HG02588 (cell line): ENCODE measurements at regions not wholly inside any gene's neighbourhood (a gene's known extent, or its start where the extent isn't known, plus 50 kb on each side); places are given as distances from the start of the nearest gene placed in this dataset.

ENCODE experiments used
- ATAC-seq: cut with Tn5 transposase; IDR thresholded peaks from one replicate; pipeline ENCODE4 v1.9.1; 2021; ENCODE audit warnings: mild to moderate bottlenecking, moderate library complexity; ENCODE audit not compliant: unreplicated experiment

DNA sequence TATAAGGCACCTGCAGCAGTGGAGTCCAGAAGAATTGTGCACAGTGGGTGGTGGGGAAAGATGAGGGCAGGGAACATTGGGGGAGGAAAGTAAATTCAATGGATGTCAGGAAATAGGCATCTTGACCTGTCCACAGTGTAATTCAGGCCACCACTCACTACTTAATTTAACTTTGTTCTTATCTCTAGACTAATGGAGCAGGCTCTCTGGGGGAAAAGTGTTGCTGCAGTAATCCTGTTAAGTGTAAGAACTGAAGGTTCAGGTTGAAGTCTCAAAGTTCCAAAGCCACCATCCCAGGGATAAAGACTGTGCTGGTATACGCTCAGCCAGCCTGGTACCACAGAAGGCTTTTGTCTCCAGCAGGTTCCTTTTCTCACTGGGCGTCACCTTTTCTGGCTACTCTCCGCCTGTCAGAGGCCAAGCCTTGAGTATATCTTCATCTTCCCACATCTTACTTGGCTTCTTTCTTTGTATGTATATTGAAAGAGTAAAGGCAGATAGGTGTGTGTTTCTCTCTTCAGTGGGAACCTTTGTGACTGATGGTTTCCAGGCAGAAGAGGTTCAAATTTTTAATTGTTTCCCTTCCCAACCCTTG lies 150.9 kb upstream of the DMRT1 start:
- no peak for ATAC-seq

DNA sequence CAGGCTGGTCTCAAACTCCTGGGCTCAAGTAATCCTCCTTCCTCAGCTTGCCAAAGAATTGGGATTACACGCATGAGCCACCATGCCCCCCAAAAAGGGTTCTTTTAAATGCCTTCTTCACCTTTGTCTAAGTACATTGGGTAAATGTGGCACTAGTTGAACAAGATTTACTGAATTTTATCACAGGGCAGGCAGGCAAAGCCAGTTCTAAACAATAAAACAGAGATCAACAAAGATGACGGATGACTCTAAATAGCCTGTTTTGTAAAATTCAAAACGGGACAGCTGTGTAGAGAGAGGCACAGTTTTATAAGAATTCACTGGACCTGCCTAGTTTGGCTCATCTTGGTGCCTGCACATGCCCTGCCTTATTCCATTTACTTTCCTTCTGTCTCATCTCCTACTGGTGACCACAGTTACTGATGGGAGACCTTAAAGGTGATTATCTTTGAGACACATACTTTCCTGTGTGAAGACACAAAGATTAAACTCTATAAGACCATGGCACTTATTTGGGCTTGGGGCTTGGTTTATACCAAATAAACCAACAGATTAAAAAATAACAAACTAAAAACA lies 149.6 kb upstream of the DMRT1 start:
- no peak for ATAC-seq

DNA sequence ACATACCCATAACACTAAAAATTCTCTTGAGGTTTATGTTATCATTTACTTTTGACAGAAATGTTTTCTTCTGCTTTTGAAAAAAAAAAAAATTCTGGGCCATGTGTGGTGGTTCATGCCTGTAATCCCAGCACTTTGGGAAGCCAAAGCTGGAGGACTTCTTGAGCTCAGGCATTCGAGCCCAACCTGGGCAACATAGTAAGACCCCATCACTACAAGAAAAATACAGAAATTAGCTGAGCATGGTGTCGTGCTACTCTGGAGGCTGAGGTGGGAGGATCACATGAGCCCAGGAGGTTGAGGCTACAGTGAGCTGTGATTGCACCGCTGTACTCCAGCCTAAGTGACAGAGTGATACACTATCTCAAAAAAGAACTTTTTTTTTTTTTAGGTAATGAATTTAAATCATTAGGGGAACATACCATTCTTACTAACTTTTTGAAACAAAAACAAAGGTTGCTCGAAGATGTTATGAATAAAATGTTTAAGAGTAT lies 148.8 kb upstream of the DMRT1 start:
- no peak for ATAC-seq

DNA sequence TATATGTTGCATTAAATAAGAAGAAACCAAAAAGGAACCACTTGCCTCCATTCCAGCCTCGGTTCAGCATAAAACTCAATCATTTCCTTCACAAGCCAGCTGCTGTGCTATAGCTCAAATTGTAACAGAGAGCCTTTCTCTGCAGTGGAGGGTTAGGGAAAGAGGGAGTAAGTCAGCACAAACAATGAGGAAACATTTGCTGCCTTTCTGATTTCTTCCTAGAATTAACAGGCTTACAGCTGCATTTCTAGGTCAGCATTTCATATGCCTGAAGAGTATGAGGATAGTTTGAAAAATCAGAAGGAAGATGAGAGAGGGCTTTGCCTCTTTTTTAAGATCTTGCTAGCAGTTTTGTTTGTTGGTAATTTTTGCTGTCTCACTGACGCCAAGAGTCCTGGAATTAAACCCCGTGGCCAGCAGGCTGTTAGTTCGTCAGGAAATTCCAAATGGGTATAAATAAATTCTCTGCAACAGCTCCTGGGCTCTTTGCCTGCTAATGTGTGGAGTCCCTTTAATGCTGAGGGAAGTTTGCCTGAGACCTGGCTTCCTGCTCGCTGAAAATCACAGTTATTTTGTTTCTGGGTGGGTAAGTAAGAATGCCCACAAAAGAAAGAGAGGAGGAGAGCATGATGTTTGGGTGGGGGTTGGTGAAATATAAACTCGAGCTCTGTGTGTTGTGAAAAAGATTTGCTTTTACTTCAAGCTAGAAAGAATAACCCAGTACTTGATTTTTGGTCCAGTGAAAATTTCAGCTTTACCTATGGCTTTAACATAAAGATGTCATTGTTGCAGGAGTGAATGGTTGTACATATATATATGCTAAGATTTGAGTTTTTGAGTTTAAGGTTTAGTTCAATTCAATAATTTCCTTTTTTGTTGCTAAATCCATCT lies 148.1 kb upstream of the DMRT1 start:
- no peak for ATAC-seq

- no peak for ATAC-seq
Observed at GRCh38 chr9:694092-694402, 147.4 kb upstream of the DMRT1 start.

- no peak for ATAC-seq
Observed at GRCh38 chr9:694403-695154, 146.9 kb upstream of the DMRT1 start.

DNA sequence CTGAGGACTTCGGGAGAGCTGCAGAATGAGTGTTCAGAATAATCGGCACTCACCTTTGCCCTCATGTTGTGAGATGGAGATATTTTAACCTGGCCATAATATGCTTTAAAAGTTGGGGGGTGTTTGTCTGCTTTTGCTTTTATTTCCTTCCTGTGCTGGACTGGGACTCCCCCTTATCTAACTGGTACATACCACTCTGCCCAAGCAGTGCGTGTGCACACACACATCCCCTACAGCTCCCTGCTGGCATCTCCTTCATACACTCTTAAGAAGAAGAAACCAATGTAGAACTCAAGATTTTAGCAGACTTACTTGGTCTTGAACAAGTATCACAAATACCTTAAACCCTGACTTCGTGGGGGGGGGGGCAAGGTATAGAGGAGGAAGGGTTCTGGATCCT lies 146.2 kb upstream of the DMRT1 start:
- ATAC-seq, result no peak

GRCh38 chr9:696332-697323 lies 144.9 kb upstream of the DMRT1 start:
- no peak for ATAC-seq

- ATAC-seq, result no peak
Observed at GRCh38 chr9:698276-698675, 143.2 kb upstream of the DMRT1 start.

DNA sequence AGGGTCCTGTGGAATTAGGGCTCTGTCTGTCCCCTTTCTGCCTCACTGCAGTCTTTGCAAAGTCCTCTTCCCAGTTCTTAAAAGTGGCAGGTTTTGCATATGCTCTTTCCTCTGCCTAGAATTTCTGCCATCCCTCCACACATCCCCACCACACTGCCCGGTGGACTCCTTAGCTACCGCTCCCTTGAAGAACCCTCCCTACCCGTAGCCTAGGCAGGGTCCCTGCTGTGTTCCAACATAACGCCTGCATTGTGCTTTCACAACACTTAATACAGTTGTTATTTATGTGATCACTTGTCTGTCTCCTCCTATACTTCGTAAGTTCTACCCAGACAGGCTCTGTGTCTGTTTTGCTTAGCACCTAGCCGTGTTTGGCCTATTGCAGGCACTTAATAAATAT lies 142.5 kb upstream of the DMRT1 start:
- no peak for ATAC-seq

GRCh38 chr9:699396-699795 lies 142.1 kb upstream of the DMRT1 start:
- no peak for ATAC-seq

- no peak for ATAC-seq
Observed at GRCh38 chr9:700365-701282, 140.9 kb upstream of the DMRT1 start.

GRCh38 chr9:703392-703791 lies 138.1 kb upstream of the DMRT1 start:
- ATAC-seq, result no peak

DNA sequence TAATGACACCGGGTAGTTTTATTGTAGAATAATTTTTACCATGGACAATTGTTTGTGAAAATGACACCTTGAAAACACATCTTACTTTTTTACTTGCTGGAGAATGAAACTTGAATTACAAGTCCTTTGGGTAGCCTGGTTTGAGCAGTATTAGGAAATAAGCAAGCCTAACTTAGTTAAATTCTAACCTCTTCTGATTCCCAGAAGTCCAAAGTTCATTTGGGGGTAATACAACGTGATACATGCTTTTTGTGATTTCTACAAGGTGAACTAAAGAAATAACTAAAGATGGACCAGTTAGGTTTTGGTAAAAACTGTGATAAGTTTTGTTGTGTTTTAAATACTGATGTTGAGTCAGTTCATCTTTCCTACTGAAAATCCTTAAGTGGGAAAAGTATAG lies 135.4 kb upstream of the DMRT1 start:
- ATAC-seq, result no peak

DNA sequence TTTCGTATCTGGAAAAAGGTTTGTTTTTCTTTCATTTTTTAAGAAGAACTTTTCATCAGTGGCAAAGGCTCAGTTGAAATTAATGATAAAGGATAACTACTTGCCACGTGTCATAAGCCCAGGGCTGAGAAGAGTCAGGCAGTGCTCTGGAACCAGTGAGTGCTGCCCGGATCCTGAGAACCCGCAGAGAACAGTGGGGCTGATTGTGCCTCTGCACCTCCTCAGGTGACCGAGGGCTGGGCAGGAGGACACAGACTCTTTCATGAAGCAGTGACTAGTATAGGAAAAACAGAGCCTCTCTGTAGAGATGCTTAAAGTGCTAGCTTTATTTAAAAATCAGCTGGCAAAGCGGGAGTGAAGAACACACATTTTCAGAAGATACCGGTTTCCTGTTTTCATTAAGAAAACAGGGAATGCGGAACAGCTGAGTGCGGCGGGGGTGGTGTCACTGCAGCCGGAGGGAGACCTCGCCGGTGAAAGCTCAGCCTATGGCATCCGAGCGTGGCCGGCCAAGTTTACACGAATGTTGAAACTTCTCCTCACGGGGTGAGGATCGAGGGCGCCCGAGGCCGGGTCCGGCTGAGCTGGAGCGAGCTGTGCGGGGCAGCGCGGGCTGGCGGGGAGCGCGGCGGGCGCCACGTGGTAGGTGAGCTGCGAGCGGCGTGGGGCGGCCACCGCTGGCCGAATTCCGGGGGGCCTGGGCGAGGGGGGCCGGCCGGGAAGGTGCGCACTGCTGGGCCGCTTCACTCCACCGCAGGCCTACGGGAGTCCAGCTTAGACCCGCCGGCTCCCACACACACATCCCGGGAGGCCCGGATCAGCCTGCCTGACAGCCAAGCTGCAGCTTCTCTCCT lies 134.7 kb upstream of the DMRT1 start:
- ATAC-seq, result no peak

- ATAC-seq, result no peak
Observed at GRCh38 chr9:708182-708550, 133.3 kb upstream of the DMRT1 start.

GRCh38 chr9:708551-709432 lies 132.7 kb upstream of the DMRT1 start:
- ATAC-seq, result no peak
